ENCODE measurements at regions not wholly inside any gene's neighbourhood (a gene's known extent, or its start where the extent isn't known, plus 50 kb on each side); places are given as distances from the start of the nearest gene placed in this dataset.

- H3K9me3 Mint-ChIP-seq, result no peaks in the 10 kb centered on the region
- no peak for DNase-seq (ENCODE audit: low spot score in 2 of 2, unreplicated experiment in 2 of 2)
- H3K36me3 Mint-ChIP-seq, result no peaks in the 10 kb centered on the region
- H3K4me1 Mint-ChIP-seq, result peaks cover 6% of the 10 kb centered on the region
- H3K27ac Mint-ChIP-seq, result no peak overlapping the region
- no peak for TF ChIP-seq CTCF (IDR thresholded peaks at IDR 0.05; ENCODE audit: unreplicated experiment)
- H3K4me3 Mint-ChIP-seq, result no peak overlapping the region
- no peaks in the 10 kb centered on the region for H3K27me3 Mint-ChIP-seq (ENCODE audit: low read depth)
Measured at GRCh38 chr21:28152732-28153131, 839.9 kb downstream of the LTN1 start.

GRCh38 chr21:28151758-28152157, 840.9 kb downstream of the LTN1 start:
- H3K9me3 Mint-ChIP-seq, result no peaks in the 10 kb centered on the region
- no peak overlapping the region for H3K27ac Mint-ChIP-seq
- H3K36me3 Mint-ChIP-seq, result no peaks in the 10 kb centered on the region

GRCh38 chr21:28150778-28151177, 841.9 kb downstream of the LTN1 start:
- peaks cover 12% of the 10 kb centered on the region for H3K4me1 Mint-ChIP-seq
- DNase-seq (ENCODE audit: low spot score in 2 of 2, unreplicated experiment in 2 of 2), result no peak
- H3K9me3 Mint-ChIP-seq, result no peaks in the 10 kb centered on the region
- H3K27ac Mint-ChIP-seq, result no peak overlapping the region
- no peaks in the 10 kb centered on the region for H3K27me3 Mint-ChIP-seq (ENCODE audit: low read depth)
- H3K4me3 Mint-ChIP-seq, result no peak overlapping the region
- H3K36me3 Mint-ChIP-seq, result no peaks in the 10 kb centered on the region
- no peak for TF ChIP-seq CTCF (IDR thresholded peaks at IDR 0.05; ENCODE audit: unreplicated experiment)

More at GRCh38 chr21:28151758-28152157, 840.9 kb downstream of the LTN1 start:
- no peak overlapping the region for H3K4me3 Mint-ChIP-seq
- no peak for TF ChIP-seq CTCF (IDR thresholded peaks at IDR 0.05; ENCODE audit: unreplicated experiment)
- H3K4me1 Mint-ChIP-seq, result peaks cover 6% of the 10 kb centered on the region
- H3K27me3 Mint-ChIP-seq (ENCODE audit: low read depth), result no peaks in the 10 kb centered on the region
- DNase-seq (ENCODE audit: low spot score in 2 of 2, unreplicated experiment in 2 of 2), result no peak

GRCh38 chr21:28148400-28149064, 844.1 kb downstream of the LTN1 start:
- DNase-seq (ENCODE audit: low spot score in 2 of 2, unreplicated experiment in 2 of 2), result no peak

GRCh38 chr21:28144653-28145052, 848.0 kb downstream of the LTN1 start:
- H3K4me3 Mint-ChIP-seq, result no peak overlapping the region
- TF ChIP-seq CTCF (IDR thresholded peaks at IDR 0.05; ENCODE audit: unreplicated experiment), result no peak
- peaks cover 12% of the 10 kb centered on the region for H3K9me3 Mint-ChIP-seq
- peaks cover 5% of the 10 kb centered on the region for H3K36me3 Mint-ChIP-seq
- H3K27ac Mint-ChIP-seq, result no peak overlapping the region
- no peak for DNase-seq (ENCODE audit: low spot score in 2 of 2, unreplicated experiment in 2 of 2)
- peaks cover 24% of the 10 kb centered on the region for H3K4me1 Mint-ChIP-seq
- no peaks in the 10 kb centered on the region for H3K27me3 Mint-ChIP-seq (ENCODE audit: low read depth)

More at GRCh38 chr21:28148400-28149064, 844.1 kb downstream of the LTN1 start:
- Mint-ChIP-seq H3K4me3 (no peak overlapping the region), H3K9me3 (no peaks in the 10 kb centered on the region), H3K4me1 (peaks cover 14% of the 10 kb centered on the region), H3K36me3 (no peaks in the 10 kb centered on the region), H3K27ac (no peak overlapping the region), H3K27me3 (ENCODE audit: low read depth) (no peaks in the 10 kb centered on the region)
- no peak for TF ChIP-seq CTCF (IDR thresholded peaks at IDR 0.05; ENCODE audit: unreplicated experiment)

All from mesothelial cell of epicardium (in vitro differentiated cells).